GM12878 (cell line): ENCODE measurements at regions not wholly inside any gene's neighbourhood (a gene's known extent, or its start where the extent isn't known, plus 50 kb on each side); places are given as distances from the start of the nearest gene placed in this dataset.

Experiments used
- ATAC-seq: fragments of 200-7000 bp; cut with Tn5 transposase; 3 replicates; pipeline ENCODE4 v1.9.1; 2020; ENCODE audit warnings: mild to moderate bottlenecking, moderate library complexity
- BruUV-seq: library from RNA; stranded (reverse); fragments of 400-500 nt; replicated peaks from 2 replicates; lab custom pipeline; 2021; lab: Mats Ljungman, UMichigan
- CTCF ChIA-PET: fragments of 300-600 bp; sonication (Branson Sonifier 250); formaldehyde crosslinking; extraction: SDS; loops from one replicate; lab custom pipeline; 2021; ENCODE audit warnings: inconsistent platforms; lab: Yijun Ruan, JAX
- POLR2A ChIA-PET: fragments of 350-600 bp; formaldehyde crosslinking; extraction: SDS; loops from one replicate; lab custom pipeline; 2021; ENCODE audit warnings: inconsistent platforms; lab: Charles Lee
- RAD21 ChIA-PET: fragments of 300-600 bp; sonication (Branson Sonifier 250); formaldehyde crosslinking; loops from one replicate; lab custom pipeline; 2023; ENCODE audit warnings: antibody characterized with exemption; ENCODE audit not compliant: unreplicated experiment; lab: Charles Lee
- SMC1A ChIA-PET: fragments of 300-600 bp; sonication (Branson Sonifier 250); formaldehyde crosslinking; loops from one replicate; lab custom pipeline; 2023; ENCODE audit not compliant: unreplicated experiment, uncharacterized antibody; lab: Charles Lee
- DNase-seq: peaks from one replicate; pipeline ENCODE4 v3.0.0-alpha.2; 2011; ENCODE audit warnings: low read depth, low spot score
- FAIRE-seq: peaks from 3 replicates; lab custom pipeline; 2011; peaks lifted over from hg19 to GRCh38; lab: Jason Lieb, UNC
- H2AFZ ChIP-seq: 2 replicates; pipeline ENCODE4 v1.6.0; 2011; ENCODE audit warnings: low read depth, low read length, control low read depth; ENCODE audit not compliant: control insufficient read depth
- H3K27ac ChIP-seq: 2 replicates; pipeline ENCODE4 v1.5.1; 2011; ENCODE audit warnings: control low read depth; ENCODE audit not compliant: control insufficient read depth, insufficient read depth
- H3K27me3 ChIP-seq, 2 experiments: replicated peaks in 1 of 2; 2 replicates each; pipeline versions ENCODE4 v1.6.0 to v1.6.1; 2011; ENCODE audit warnings: low read length in 1 of 2; ENCODE audit not compliant: control insufficient read depth in 2 of 2, insufficient read depth in 2 of 2
- H3K36me3 ChIP-seq, 2 experiments: 2 replicates each; pipeline ENCODE4 v1.5.1; 2011; ENCODE audit warnings: low read length in 1 of 2; ENCODE audit not compliant: control insufficient read depth in 2 of 2, insufficient read depth in 2 of 2
- H3K4me1 ChIP-seq: 2 replicates; pipeline ENCODE4 v1.6.1; 2011; ENCODE audit warnings: mild to moderate bottlenecking, low read length, moderate library complexity, mixed read lengths; ENCODE audit not compliant: control insufficient read depth, insufficient read depth
- H3K4me2 ChIP-seq: 2 replicates; pipeline ENCODE4 v1.6.0; 2011; ENCODE audit warnings: control low read depth; ENCODE audit not compliant: control insufficient read depth, insufficient read depth
- H3K4me3 ChIP-seq: fragments of 200-600 bp; sonication (generic); 2 replicates; pipeline ENCODE4 v1.5.1; 2016
- H3K79me2 ChIP-seq: 2 replicates; pipeline ENCODE4 v1.6.0; 2011; ENCODE audit warnings: low read length; ENCODE audit not compliant: control insufficient read depth, insufficient read depth
- H3K9ac ChIP-seq: 2 replicates; pipeline ENCODE4 v1.8.0; 2011; ENCODE audit warnings: low read length, control low read depth, mixed read lengths; ENCODE audit not compliant: control insufficient read depth, insufficient read depth
- H3K9me3 ChIP-seq: replicated peaks from 3 replicates; pipeline ENCODE4 v1.5.1; 2011; ENCODE audit warnings: mild to moderate bottlenecking, low read length; ENCODE audit not compliant: control insufficient read depth, insufficient read depth
- H4K20me1 ChIP-seq: 2 replicates; pipeline ENCODE4 v1.6.0; 2011; ENCODE audit not compliant: control insufficient read depth, insufficient read depth
- CHD4 ChIP-seq: fragments of 200-600 bp; sonication (generic); IDR thresholded peaks from 2 replicates; pipeline ENCODE4 v1.6.1; 2016; ENCODE audit warnings: mild to moderate bottlenecking
- FOXK2 ChIP-seq: fragments of 450-650 bp; IDR thresholded peaks from 2 replicates; pipeline ENCODE4 v1.6.1; 2017; ENCODE audit warnings: mild to moderate bottlenecking, moderate library complexity
- KDM1A ChIP-seq: fragments of 200-600 bp; sonication (generic); IDR thresholded peaks from 2 replicates; pipeline ENCODE4 v1.6.1; 2016; ENCODE audit warnings: borderline replicate concordance
- MEF2B ChIP-seq: fragments of 450-650 bp; IDR thresholded peaks from 2 replicates; pipeline ENCODE4 v1.6.1; 2018; ENCODE audit warnings: mild to moderate bottlenecking, moderate library complexity; ENCODE audit not compliant: partially characterized antibody, poor library complexity, severe bottlenecking
- MYB ChIP-seq: fragments of 150-350 bp; IDR thresholded peaks from 2 replicates; pipeline ENCODE4 v1.6.1; 2014; ENCODE audit warnings: mild to moderate bottlenecking, low read depth, low read length, borderline replicate concordance
- POLR2AphosphoS5 ChIP-seq: IDR thresholded peaks from 2 replicates; pipeline ENCODE4 v1.6.1; 2011; ENCODE audit warnings: mild to moderate bottlenecking, low read length, inconsistent platforms
- RAD51 ChIP-seq: fragments of 450-650 bp; IDR thresholded peaks from 2 replicates; pipeline ENCODE4 v1.6.1; 2016; ENCODE audit warnings: moderate library complexity, mild to moderate bottlenecking, inconsistent platforms
- TCF7 ChIP-seq: IDR thresholded peaks from 2 replicates; pipeline ENCODE4 v1.6.1; 2014; ENCODE audit warnings: antibody characterized with exemption, borderline replicate concordance
- ZBED1 ChIP-seq: IDR thresholded peaks from 2 replicates; pipeline ENCODE4 v1.6.1; 2016; ENCODE audit warnings: borderline replicate concordance
- WGBS: methylation state at CpG from one replicate; pipeline ENCODE4 v1.1.6; 2016; ENCODE audit warnings: low lambda C conversion rate; ENCODE audit not compliant: insufficient replicate concordance, insufficient coverage; ENCODE audit errors: missing lambda C conversion rate; 5-methylcytosine and 5-hydroxymethylcytosine counted together
- in situ Hi-C: fragments of 300-500 bp; cut with MboI; formaldehyde crosslinking; loops from 9 replicates; pipeline ENCODE4 v1.14.3; 2018; ENCODE audit warnings: mixed read lengths
- intact Hi-C: fragments of 100-400 bp; cut with micrococcal nuclease; formaldehyde crosslinking; loops from one replicate; pipeline ENCODE4 v1.14.2; 2022; ENCODE audit not compliant: unreplicated experiment
- TF ChIP-seq, protein P1 (sequence below): IDR thresholded peaks from 2 replicates; pipeline ENCODE4 v1.6.1; 2012; ENCODE audit warnings: low read depth, low read length, improper control_type of control experiment
- TF ChIP-seq, protein P2 (sequence below): fragments of 450-650 bp; IDR thresholded peaks from 2 replicates; pipeline ENCODE4 v1.6.1; 2017; ENCODE audit warnings: borderline replicate concordance
- TF ChIP-seq, protein P3 (sequence below): IDR thresholded peaks from 2 replicates; pipeline ENCODE4 v1.6.1; 2012; ENCODE audit warnings: low read depth, low read length, improper control_type of control experiment
- TF ChIP-seq, protein P4 (sequence below): IDR thresholded peaks from 2 replicates; pipeline ENCODE4 v1.6.1; 2012; ENCODE audit warnings: improper control_type of control experiment, low read depth, low read length; ENCODE audit not compliant: insufficient replicate concordance
- TF ChIP-seq, protein P5 (sequence below): fragments of 150-350 bp; IDR thresholded peaks from 2 replicates; pipeline ENCODE4 v1.6.1; 2014; ENCODE audit warnings: mild to moderate bottlenecking, low read depth, low read length

DNA sequence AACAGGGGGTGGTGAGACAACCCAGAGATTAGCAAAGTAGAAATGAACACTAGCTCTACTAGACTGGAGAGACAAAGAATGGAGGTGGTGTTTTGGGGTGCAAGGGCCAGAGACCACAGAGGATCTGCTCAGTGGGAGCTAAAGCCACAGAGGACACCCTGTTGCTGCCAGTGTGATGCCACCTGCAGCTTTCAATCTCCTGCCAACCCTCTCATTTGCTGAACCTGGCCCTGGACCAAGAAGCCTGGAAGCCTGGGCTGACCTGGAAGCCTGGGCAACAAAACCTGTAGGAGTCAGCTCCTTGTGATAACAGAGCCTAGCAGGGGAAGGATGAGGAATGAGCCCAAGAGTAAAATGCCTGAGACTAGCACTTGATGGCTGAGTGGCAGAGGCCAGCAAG, 81.1 kb upstream of the ADO start (continued):
- TF ChIP-seq, protein P1, sequence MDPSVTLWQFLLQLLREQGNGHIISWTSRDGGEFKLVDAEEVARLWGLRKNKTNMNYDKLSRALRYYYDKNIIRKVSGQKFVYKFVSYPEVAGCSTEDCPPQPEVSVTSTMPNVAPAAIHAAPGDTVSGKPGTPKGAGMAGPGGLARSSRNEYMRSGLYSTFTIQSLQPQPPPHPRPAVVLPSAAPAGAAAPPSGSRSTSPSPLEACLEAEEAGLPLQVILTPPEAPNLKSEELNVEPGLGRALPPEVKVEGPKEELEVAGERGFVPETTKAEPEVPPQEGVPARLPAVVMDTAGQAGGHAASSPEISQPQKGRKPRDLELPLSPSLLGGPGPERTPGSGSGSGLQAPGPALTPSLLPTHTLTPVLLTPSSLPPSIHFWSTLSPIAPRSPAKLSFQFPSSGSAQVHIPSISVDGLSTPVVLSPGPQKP = no peak
- TF ChIP-seq CHD4 (no peak), ZBED1 (no peak), MEF2B (no peak), POLR2AphosphoS5 (no peak), MYB (no peak), RAD51 (no peak)
- TF ChIP-seq, protein P2, sequence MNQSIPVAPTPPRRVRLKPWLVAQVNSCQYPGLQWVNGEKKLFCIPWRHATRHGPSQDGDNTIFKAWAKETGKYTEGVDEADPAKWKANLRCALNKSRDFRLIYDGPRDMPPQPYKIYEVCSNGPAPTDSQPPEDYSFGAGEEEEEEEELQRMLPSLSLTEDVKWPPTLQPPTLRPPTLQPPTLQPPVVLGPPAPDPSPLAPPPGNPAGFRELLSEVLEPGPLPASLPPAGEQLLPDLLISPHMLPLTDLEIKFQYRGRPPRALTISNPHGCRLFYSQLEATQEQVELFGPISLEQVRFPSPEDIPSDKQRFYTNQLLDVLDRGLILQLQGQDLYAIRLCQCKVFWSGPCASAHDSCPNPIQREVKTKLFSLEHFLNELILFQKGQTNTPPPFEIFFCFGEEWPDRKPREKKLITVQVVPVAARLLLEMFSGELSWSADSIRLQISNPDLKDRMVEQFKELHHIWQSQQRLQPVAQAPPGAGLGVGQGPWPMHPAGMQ = no peak
- TF ChIP-seq, all 136 proteins: peak for 0

DNA sequence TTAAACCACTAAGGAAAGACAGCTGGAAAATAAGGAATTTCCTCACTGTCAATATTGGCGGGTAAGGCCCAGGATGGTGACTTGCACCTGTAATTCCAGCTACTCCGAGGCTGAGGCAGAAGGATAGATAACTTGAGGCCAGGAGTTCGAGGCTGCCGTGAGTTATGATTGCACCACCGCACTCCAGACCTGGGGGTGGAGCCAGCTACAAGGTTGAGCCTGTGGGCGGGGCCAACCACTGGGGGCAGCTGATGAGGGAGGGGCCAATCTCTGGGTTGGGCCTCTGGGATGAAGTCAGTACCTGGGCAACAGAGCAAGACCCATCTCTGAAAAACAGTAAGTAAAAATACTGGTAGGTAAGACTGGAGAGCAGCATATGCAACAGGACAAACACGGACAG, 80.1 kb upstream of the ADO start:
- FAIRE-seq = no peak
- 84% methylated on average over 7 of the region's 7 CpGs for WGBS
- TF ChIP-seq, protein P3, sequence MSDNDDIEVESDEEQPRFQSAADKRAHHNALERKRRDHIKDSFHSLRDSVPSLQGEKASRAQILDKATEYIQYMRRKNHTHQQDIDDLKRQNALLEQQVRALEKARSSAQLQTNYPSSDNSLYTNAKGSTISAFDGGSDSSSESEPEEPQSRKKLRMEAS = no peak
- TF ChIP-seq, protein P4, sequence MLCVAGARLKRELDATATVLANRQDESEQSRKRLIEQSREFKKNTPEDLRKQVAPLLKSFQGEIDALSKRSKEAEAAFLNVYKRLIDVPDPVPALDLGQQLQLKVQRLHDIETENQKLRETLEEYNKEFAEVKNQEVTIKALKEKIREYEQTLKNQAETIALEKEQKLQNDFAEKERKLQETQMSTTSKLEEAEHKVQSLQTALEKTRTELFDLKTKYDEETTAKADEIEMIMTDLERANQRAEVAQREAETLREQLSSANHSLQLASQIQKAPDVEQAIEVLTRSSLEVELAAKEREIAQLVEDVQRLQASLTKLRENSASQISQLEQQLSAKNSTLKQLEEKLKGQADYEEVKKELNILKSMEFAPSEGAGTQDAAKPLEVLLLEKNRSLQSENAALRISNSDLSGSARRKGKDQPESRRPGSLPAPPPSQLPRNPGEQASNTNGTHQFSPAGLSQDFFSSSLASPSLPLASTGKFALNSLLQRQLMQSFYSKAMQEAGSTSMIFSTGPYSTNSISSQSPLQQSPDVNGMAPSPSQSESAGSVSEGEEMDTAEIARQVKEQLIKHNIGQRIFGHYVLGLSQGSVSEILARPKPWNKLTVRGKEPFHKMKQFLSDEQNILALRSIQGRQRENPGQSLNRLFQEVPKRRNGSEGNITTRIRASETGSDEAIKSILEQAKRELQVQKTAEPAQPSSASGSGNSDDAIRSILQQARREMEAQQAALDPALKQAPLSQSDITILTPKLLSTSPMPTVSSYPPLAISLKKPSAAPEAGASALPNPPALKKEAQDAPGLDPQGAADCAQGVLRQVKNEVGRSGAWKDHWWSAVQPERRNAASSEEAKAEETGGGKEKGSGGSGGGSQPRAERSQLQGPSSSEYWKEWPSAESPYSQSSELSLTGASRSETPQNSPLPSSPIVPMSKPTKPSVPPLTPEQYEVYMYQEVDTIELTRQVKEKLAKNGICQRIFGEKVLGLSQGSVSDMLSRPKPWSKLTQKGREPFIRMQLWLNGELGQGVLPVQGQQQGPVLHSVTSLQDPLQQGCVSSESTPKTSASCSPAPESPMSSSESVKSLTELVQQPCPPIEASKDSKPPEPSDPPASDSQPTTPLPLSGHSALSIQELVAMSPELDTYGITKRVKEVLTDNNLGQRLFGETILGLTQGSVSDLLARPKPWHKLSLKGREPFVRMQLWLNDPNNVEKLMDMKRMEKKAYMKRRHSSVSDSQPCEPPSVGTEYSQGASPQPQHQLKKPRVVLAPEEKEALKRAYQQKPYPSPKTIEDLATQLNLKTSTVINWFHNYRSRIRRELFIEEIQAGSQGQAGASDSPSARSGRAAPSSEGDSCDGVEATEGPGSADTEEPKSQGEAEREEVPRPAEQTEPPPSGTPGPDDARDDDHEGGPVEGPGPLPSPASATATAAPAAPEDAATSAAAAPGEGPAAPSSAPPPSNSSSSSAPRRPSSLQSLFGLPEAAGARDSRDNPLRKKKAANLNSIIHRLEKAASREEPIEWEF = no peak
- TF ChIP-seq, protein P5, sequence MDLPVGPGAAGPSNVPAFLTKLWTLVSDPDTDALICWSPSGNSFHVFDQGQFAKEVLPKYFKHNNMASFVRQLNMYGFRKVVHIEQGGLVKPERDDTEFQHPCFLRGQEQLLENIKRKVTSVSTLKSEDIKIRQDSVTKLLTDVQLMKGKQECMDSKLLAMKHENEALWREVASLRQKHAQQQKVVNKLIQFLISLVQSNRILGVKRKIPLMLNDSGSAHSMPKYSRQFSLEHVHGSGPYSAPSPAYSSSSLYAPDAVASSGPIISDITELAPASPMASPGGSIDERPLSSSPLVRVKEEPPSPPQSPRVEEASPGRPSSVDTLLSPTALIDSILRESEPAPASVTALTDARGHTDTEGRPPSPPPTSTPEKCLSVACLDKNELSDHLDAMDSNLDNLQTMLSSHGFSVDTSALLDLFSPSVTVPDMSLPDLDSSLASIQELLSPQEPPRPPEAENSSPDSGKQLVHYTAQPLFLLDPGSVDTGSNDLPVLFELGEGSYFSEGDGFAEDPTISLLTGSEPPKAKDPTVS = no peak
- TF ChIP-seq TCF7 (no peak), KDM1A (no peak), FOXK2 (no peak)

More for the DNA sequence above, 80.1 kb upstream of the ADO start:
- BruUV-seq = no TSS peak
- H3K36me3 ChIP-seq = no peaks in the 10 kb centered on the region
- in situ Hi-C loops (no loop called here), intact Hi-C loops (no loop called here)
- no peaks in the 10 kb centered on the region for H3K4me1 ChIP-seq
- H3K4me3 ChIP-seq = no peak overlapping the region
- POLR2A ChIA-PET = interaction anchor here (0.6 to 1.6 kb wide), 3 partner anchors 39 to 72 kb away, joined by 3 to 4 read pairs (median 3); no protein-coding TSS in a partner anchor
- H3K27ac ChIP-seq = no peak overlapping the region
- RAD21 ChIA-PET = interaction anchor here (0.6 to 2.6 kb wide), 5 partner anchors 13 to 82 kb away, joined by 4 to 11 read pairs (median 5); no protein-coding TSS in a partner anchor
- no peaks in the 10 kb centered on the region for H4K20me1 ChIP-seq
- no peaks in the 10 kb centered on the region for H3K79me2 ChIP-seq
- no peak overlapping the region for H2AFZ ChIP-seq
- no peak for ATAC-seq
- H3K4me2 ChIP-seq = no peak overlapping the region
- CTCF ChIA-PET = interaction anchor here (0.7 to 2.0 kb wide), 3 partner anchors 13 to 55 kb away, joined by 3 to 6 read pairs (median 4); no protein-coding TSS in a partner anchor
- SMC1A ChIA-PET = interaction anchor here (0.7 to 2.5 kb wide), 9 partner anchors 9 to 105 kb away, joined by 3 to 11 read pairs (median 6); no protein-coding TSS in a partner anchor
- no peak for DNase-seq
- no peak overlapping the region for H3K9ac ChIP-seq
- no peaks in the 10 kb centered on the region for H3K9me3 ChIP-seq
- H3K27me3 ChIP-seq = no peaks in the 10 kb centered on the region
